Activated T-helper 1 cell treated with Interleukin-2 at 50 U/mL for 16 hours (primary cell): ENCODE measurements at regions not wholly inside any gene's neighbourhood (a gene's known extent, or its start where the extent isn't known, plus 50 kb on each side); places are given as distances from the start of the nearest gene placed in this dataset.

Experiments
- DNase-seq: peaks from one replicate; pipeline ENCODE4 v3.0.0-alpha.2; 2020; ENCODE audit warnings: low read depth

DNA sequence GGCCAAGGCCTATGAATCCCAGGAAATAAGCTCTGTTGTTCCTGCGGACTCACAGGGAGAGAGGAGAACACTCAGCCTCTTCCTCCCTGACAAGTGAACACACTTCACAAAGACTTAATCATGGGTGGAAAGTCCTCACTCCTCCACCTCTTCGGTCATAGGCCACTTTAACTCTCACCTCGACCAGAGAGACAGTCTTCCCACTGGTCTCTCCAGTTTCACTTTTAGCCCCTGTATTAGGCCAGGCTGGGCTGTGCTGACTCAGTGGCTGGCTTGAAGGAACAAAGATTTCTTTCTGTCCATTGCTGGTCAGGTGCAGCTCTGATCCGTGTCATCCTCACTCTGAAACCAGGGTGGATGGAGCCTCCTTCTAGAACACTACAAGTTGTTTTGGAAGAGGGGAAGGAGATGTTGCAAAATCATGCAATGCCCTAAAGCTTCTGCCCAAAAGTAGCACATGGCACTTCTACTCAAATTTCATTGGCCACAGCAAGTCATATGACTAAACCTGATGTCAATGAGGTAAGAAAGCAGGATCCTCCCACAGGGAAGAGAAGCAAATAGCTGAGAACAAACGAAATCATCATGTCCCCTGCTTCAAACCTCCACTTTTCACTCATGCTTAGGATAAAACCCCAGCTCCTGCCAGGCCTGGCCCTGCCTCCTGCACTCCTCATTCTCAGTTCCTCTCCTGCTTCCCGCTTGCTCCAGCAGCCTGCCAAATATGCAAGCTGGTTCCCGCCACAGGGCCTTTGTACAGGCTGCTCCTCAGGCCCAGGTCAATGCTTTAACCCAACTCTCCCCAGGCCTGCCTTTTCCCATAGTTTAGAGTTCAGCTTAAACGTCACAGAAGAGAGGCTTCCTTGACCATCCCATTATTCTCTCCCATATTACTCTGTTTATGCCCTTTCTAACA lies 150.5 kb upstream of the RUNX3 start:
- no peak for DNase-seq

GRCh38 chr1:25079048-25079447 lies 149.0 kb upstream of the RUNX3 start:
- DNase-seq, result no peak

DNA sequence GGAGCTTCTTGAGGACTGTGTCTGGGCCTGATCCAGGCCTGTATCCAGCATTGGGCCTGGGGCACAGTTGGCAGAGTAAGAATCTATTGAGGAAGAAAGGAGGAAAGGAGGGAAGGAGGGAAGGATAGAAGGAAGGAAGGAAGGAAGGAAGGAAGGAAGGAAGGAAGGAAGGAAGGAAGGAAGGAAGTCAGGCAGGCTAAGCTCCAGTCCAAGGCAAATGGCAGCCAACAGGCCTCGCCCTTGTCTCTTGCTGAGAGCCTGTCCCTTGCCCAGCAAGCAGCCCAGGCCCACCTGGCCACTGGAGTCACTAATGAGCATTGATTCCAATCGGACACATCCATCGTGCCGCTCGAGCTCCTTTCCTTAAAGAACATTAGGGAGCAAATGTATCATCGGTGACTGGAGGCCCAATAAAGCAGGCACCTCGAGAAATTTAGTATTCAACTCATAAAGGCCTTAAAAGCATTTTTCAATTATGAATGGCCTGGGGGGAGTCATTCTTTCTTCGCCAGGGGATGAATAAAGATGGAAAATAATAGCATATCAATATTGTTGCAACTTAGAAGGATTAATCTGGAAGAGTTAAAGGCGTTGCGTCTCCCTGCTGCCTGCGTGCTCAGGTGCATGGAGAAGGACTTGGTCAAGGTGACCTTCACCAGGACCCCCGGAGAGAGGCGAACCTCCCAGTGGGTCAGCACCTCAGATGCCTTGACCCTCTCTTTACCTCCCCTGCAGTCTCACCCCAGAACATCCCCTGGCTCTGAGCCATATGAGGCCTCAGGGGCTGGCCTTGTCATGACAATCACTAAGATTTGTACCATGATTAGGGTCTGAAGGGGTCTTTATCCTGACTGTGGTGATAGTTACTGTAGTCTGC lies 144.5 kb upstream of the RUNX3 start:
- DNase-seq, result no peak

DNA sequence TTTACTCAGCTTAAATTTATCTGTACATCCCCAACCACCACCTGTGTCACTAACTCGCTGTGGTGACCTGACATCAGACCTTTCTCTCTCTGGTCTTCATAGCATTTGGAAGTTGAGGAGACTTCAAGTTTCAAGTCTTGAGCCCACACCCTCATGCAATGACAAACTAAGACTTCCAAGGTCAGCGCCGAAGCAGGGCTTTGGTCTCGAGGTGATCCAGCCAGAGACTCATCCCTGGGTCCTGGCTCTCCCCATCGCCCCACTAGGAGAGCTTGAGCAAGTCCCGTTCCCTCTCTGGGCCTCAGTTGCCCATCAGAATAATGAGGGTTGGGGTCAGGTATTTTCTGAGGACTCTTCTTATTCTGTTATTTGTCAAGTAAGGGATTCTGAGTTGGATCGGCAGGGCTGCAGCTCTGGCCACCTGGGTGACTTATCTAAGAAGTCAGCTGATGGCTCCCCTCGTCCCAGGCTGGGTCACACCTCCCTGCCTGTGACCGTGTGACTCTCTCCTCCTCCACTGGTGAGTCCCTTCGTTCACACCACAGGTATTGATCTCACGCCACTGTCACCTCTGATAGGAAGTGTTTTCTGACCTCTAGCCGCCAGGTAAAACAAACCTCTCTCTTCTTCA lies 143.7 kb upstream of the RUNX3 start:
- DNase-seq, result no peak

- no peak for DNase-seq
Observed at GRCh38 chr1:25072461-25072860, 142.4 kb upstream of the RUNX3 start.

GRCh38 chr1:25068829-25069228 lies 138.8 kb upstream of the RUNX3 start:
- DNase-seq, result no peak

- no peak for DNase-seq
Observed at GRCh38 chr1:25068316-25068715, 138.2 kb upstream of the RUNX3 start.

GRCh38 chr1:25067518-25068251 lies 137.6 kb upstream of the RUNX3 start:
- DNase-seq, result no peak

DNA sequence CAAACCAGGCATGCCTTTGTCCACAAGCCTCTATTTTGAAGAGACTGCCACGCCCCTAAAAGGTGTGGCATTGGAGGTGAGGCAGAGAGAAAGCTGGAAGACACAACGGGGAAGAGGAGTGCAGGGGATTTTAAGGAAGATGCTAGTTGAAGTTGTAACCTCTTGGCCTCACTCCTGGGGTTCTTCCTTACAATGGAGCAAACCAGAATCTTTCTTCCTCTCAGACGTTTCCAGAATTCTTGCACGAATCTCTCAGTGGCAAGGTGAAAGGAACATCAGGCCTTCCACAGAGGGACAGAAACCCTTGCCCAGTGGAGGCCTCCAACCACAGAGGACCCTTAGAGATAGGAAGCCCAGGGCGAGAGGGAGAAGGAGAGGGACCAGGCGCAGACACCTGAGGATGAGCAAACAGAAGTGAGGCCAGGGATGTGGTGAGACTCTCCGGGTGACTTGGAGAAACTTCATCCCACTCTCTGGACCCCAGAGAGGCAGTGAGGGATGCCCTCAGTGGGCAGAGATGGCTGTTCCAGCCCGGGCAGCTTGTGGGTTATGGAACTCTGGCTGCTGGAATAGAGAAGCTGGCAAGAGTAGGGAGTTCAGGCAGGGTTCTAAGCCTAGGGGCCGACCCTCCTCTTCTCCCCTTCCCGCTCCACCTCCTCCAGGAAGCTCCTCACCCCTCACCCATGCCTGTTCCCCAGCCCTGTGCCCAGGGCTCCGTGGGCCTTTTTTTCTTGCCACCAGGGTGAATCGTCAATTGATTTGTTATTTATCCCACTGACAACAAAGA lies 136.8 kb upstream of the RUNX3 start:
- no peak for DNase-seq

- DNase-seq, result no peak
Observed at GRCh38 chr1:25066256-25066655, 136.2 kb upstream of the RUNX3 start.

- DNase-seq, result no peak
Observed at GRCh38 chr1:25065795-25066238, 135.7 kb upstream of the RUNX3 start.

- DNase-seq, result no peak
Observed at GRCh38 chr1:25065321-25065721, 135.2 kb upstream of the RUNX3 start.

GRCh38 chr1:25064465-25065240 lies 134.6 kb upstream of the RUNX3 start:
- no peak for DNase-seq

- DNase-seq, result no peak
Observed at GRCh38 chr1:25063591-25064416, 133.7 kb upstream of the RUNX3 start.

DNA sequence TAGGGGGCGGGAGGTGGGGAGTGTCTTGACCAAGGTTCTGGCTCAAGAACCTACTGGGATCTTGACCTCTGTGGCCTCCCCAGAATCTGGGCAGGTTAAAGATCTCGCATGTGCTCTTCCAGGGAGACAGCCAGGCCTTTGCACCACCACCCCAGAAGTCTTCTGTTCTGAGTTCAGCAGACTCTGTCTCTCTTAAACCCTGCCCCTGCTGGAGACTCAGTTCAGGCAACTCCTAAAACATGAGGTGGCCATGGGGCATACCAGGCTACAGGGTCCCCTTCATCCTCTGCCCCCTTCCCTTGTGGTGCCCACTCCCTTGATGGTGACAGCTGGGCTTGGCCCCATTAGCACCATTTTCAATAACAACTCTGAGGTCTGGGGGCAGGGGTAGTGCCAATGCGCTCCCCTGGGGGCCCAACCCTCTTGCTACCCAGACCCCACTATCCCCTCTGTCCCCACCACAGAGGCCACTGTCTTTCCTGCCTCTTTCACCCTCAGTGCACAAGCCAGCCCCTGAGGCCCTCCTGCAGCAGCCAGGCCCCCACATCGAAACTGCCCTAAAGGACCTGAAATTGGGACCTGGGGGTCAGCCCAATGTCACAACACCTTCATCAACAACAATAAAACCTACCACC lies 132.7 kb upstream of the RUNX3 start:
- no peak for DNase-seq

DNA sequence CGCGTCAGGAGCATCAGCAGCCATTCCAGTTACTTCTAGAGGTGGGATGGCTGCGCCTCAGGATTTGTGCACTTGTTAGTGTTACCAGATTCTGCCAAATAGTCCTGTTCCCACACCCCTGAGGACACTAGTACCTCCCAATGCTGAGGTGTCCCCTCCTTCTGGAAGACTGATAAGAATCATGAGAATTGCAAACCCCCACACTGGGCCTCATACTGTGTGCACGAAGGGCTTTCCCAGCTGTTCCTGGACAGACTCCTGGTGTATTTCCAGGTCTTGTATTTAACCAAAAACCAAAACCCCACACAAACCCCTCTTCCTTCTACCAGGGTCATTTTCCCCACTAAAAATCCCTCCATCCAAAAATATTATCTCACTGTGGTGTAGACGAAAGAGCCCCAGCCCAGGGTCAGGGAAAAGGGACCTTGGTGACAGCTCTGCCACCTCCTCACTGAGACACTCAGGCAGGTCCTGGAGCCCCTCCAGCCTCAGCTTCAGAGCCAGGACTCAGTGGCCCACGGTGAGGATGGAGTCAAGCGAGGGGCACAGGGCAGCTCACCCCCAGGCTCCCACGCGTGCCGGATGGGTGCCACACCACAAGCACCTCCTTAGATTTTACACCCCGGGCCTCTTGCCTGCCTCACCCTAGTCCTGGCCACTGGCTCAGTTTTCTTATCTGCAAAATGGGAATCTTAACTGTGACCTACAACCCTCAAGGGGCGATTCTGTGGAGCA lies 131.4 kb upstream of the RUNX3 start:
- no peak for DNase-seq

- DNase-seq, result no peak
Observed at GRCh38 chr1:25057188-25057587, 127.1 kb upstream of the RUNX3 start.

GRCh38 chr1:25056536-25056935 lies 126.5 kb upstream of the RUNX3 start:
- no peak for DNase-seq
